ENCODE measurements at regions not wholly inside any gene's neighbourhood (a gene's known extent, or its start where the extent isn't known, plus 50 kb on each side); places are given as distances from the start of the nearest gene placed in this dataset.

GRCh38 chr10:113449006-113449695, 103.7 kb upstream of the HABP2 start:
- TF ChIP-seq CTCF (IDR thresholded peaks at IDR 0.05), result no peak
- TF ChIP-seq POLR2A (IDR thresholded peaks at IDR 0.05), result no peak
